ENCODE measurements at regions not wholly inside any gene's neighbourhood (a gene's known extent, or its start where the extent isn't known, plus 50 kb on each side); places are given as distances from the start of the nearest gene placed in this dataset.

GRCh38 chr13:32837973-32838927 lies 178.0 kb upstream of the KL start:
- no peak for DNase-seq
- ChIA-PET POLR2A (interaction anchor here (0.7 kb wide), 1 partner anchor 60 kb away, joined by 3 read pairs; no protein-coding TSS in a partner anchor), CTCF (no interaction called here)
- Mint-ChIP-seq H3K9me3 (peaks cover 12% of the 10 kb centered on the region), H3K4me1 (ENCODE audit: low read depth) (peaks cover 12% of the 10 kb centered on the region), H3K27ac (peak overlapping the region; percentile 50), H3K36me3 (ENCODE audit: low read depth) (no peaks in the 10 kb centered on the region), H3K27me3 (no peaks in the 10 kb centered on the region), H3K4me3 (no peak overlapping the region)
- no peak for TF ChIP-seq CTCF (IDR thresholded peaks at IDR 0.05)
- no peak for ATAC-seq
- intact Hi-C loops (cut with micrococcal nuclease), result no loop called here

- ATAC-seq, result peak; percentile 74
- POLR2A ChIA-PET, result interaction anchor here (0.7 kb wide), 1 partner anchor 59 kb away, joined by 3 read pairs; no protein-coding TSS in a partner anchor
- intact Hi-C loops (cut with micrococcal nuclease), result no loop called here
- peaks cover under 1% of the 10 kb centered on the region for H3K36me3 Mint-ChIP-seq (ENCODE audit: low read depth)
- CTCF ChIA-PET, result no interaction called here
- peaks cover 12% of the 10 kb centered on the region for H3K4me1 Mint-ChIP-seq (ENCODE audit: low read depth)
- peaks cover 6% of the 10 kb centered on the region for H3K9me3 Mint-ChIP-seq
- no peaks in the 10 kb centered on the region for H3K27me3 Mint-ChIP-seq
- DNase-seq, result peak; percentile 20
- TF ChIP-seq CTCF (IDR thresholded peaks at IDR 0.05), result no peak
- H3K4me3 Mint-ChIP-seq, result no peak overlapping the region
- H3K27ac Mint-ChIP-seq, result peak overlapping the region; percentile 24
Observed at GRCh38 chr13:32838945-32839344, 177.3 kb upstream of the KL start.

GRCh38 chr13:32840113-32840512 lies 176.1 kb upstream of the KL start:
- H3K36me3 Mint-ChIP-seq (ENCODE audit: low read depth), result peaks cover 2% of the 10 kb centered on the region
- DNase-seq (no peak), ATAC-seq (no peak)
- H3K27ac Mint-ChIP-seq, result no peak overlapping the region
- TF ChIP-seq CTCF (IDR thresholded peaks at IDR 0.05), result no peak
- intact Hi-C loops (cut with micrococcal nuclease), result no loop called here
- peaks cover 5% of the 10 kb centered on the region for H3K9me3 Mint-ChIP-seq
- ChIA-PET POLR2A (no interaction called here), CTCF (no interaction called here)
- H3K27me3 Mint-ChIP-seq, result no peaks in the 10 kb centered on the region
- H3K4me1 Mint-ChIP-seq (ENCODE audit: low read depth), result peaks cover 12% of the 10 kb centered on the region
- no peak overlapping the region for H3K4me3 Mint-ChIP-seq

GRCh38 chr13:32840989-32841713 lies 175.1 kb upstream of the KL start:
- no peak for TF ChIP-seq CTCF (IDR thresholded peaks at IDR 0.05)
- Mint-ChIP-seq H3K36me3 (ENCODE audit: low read depth) (peaks cover 2% of the 10 kb centered on the region), H3K27ac (no peak overlapping the region), H3K4me1 (ENCODE audit: low read depth) (peaks cover 12% of the 10 kb centered on the region), H3K27me3 (no peaks in the 10 kb centered on the region), H3K4me3 (no peak overlapping the region), H3K9me3 (peaks cover 2% of the 10 kb centered on the region)
- CTCF ChIA-PET, result interaction anchor here (0.8 kb wide), 1 partner anchor 15 kb away, joined by 3 read pairs; no protein-coding TSS in a partner anchor
- ATAC-seq (peak; percentile 46), DNase-seq (no peak)
- intact Hi-C loops (cut with micrococcal nuclease), result no loop called here
- POLR2A ChIA-PET, result interaction anchor here (1.0 to 1.5 kb wide), 2 partner anchors 9 to 18 kb away, joined by 3 to 4 read pairs; no protein-coding TSS in a partner anchor

Measured in activated CD8-positive, alpha-beta T cell treated with anti-CD3 and anti-CD28 coated beads for 36 hours (primary cell).